ENCODE measurements at regions not wholly inside any gene's neighbourhood (a gene's known extent, or its start where the extent isn't known, plus 50 kb on each side); places are given as distances from the start of the nearest gene placed in this dataset.

GRCh38 chr17:63190821-63191370 is 224.9 kb downstream of the TANC2 start:
- H3K27me3 ChIP-seq = no peaks in the 10 kb centered on the region
- no peak overlapping the region for H3K27ac ChIP-seq
- no peaks in the 10 kb centered on the region for H3K9me3 ChIP-seq
- peaks cover 17% of the 10 kb centered on the region for H3K36me3 ChIP-seq
- H3K4me1 ChIP-seq (ENCODE audit: control insufficient read depth in 1 of 2, insufficient read depth in 1 of 2, low read depth in 1 of 2, low read length in 1 of 2) = no peaks in the 10 kb centered on the region
- TF ChIP-seq CTCF (IDR thresholded peaks at IDR 0.05) = no peak
- H3K4me3 ChIP-seq (ENCODE audit: low read depth in 1 of 2, low read length in 1 of 2) = no peak overlapping the region

DNA sequence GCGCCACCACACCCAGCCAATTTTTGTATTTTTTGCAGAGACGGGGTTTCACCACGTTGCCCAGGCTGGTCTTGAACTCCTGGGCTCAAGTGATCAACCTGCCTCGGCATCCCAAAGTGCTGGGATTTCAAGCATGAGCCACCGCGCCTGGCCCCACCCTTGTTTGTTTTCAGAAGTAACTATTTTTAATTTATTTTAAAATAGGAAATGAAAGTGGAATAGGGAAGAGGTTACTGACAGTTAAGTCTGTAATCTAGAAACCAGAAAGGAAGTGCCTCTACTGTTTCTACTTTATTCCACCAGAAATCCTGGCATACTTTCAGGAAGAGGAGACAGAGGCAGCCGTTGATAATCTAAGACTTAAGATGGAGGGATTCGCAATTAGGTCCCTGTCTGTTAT is 225.6 kb downstream of the TANC2 start:
- TF ChIP-seq CTCF (IDR thresholded peaks at IDR 0.05) = no peak
- H3K9me3 ChIP-seq = no peaks in the 10 kb centered on the region
- H3K27ac ChIP-seq = no peak overlapping the region
- H3K4me3 ChIP-seq (ENCODE audit: low read depth in 1 of 2, low read length in 1 of 2) = no peak overlapping the region
- no peaks in the 10 kb centered on the region for H3K4me1 ChIP-seq (ENCODE audit: control insufficient read depth in 1 of 2, insufficient read depth in 1 of 2, low read depth in 1 of 2, low read length in 1 of 2)
- H3K36me3 ChIP-seq = peaks cover 17% of the 10 kb centered on the region
- no peaks in the 10 kb centered on the region for H3K27me3 ChIP-seq

GRCh38 chr17:63193827-63194226 is 227.8 kb downstream of the TANC2 start:
- Histone ChIP-seq H3K4me1 (ENCODE audit: control insufficient read depth in 1 of 2, insufficient read depth in 1 of 2, low read depth in 1 of 2, low read length in 1 of 2) (peaks cover 0 to 6% of the 10 kb centered on the region in 2 experiments), H3K4me3 (ENCODE audit: low read depth in 1 of 2, low read length in 1 of 2) (no peak overlapping the region)
- TF ChIP-seq CTCF (IDR thresholded peaks at IDR 0.05) = no peak

GRCh38 chr17:63196772-63197335 is 230.8 kb downstream of the TANC2 start:
- Histone ChIP-seq H3K4me1 (ENCODE audit: control insufficient read depth in 1 of 2, insufficient read depth in 1 of 2, low read depth in 1 of 2, low read length in 1 of 2) (peaks cover 0 to 6% of the 10 kb centered on the region in 2 experiments), H3K27me3 (no peaks in the 10 kb centered on the region), H3K4me3 (ENCODE audit: low read depth in 1 of 2, low read length in 1 of 2) (no peak overlapping the region), H3K27ac (peak overlapping the region; percentile 19), H3K9me3 (no peaks in the 10 kb centered on the region), H3K36me3 (peaks cover 17% of the 10 kb centered on the region)
- no peak for TF ChIP-seq CTCF (IDR thresholded peaks at IDR 0.05)

More at GRCh38 chr17:63193827-63194226, 227.8 kb downstream of the TANC2 start:
- no peaks in the 10 kb centered on the region for H3K27me3 ChIP-seq
- H3K9me3 ChIP-seq = no peaks in the 10 kb centered on the region
- no peak overlapping the region for H3K27ac ChIP-seq
- peaks cover 17% of the 10 kb centered on the region for H3K36me3 ChIP-seq

DNA sequence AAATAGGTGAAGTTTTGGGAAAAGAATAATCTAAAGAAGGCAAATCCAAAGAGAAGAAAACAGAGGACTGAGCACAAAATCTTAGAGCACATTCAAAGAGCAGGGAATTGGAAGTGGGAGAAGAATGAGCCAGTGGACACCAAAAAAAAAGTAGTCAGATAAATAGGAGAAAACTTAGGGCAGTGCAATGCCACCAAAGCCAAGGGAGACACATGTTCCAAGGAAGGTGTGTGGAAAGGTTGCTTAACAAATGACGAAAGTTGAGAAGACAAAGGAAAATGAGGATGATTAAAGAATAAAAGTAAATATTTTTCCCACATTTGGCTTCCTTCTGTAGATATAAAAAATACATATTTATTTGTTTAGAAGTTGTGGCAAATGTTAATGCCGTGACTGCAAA is 237.6 kb downstream of the TANC2 start:
- Histone ChIP-seq H3K9me3 (no peaks in the 10 kb centered on the region), H3K4me1 (ENCODE audit: control insufficient read depth in 1 of 2, insufficient read depth in 1 of 2, low read depth in 1 of 2, low read length in 1 of 2) (peaks cover 0 to 4% of the 10 kb centered on the region in 2 experiments), H3K36me3 (no peaks in the 10 kb centered on the region), H3K4me3 (ENCODE audit: low read depth in 1 of 2, low read length in 1 of 2) (no peak overlapping the region), H3K27ac (no peak overlapping the region), H3K27me3 (no peaks in the 10 kb centered on the region)
- no peak for TF ChIP-seq CTCF (IDR thresholded peaks at IDR 0.05)

All from neutrophil (primary cell).